PC-9 (cell line): ENCODE measurements at regions not wholly inside any gene's neighbourhood (a gene's known extent, or its start where the extent isn't known, plus 50 kb on each side); places are given as distances from the start of the nearest gene placed in this dataset.

ENCODE experiments used
- BruUV-seq: library from RNA; stranded (reverse); fragments of 400-500 nt; replicated peaks from 2 replicates; lab custom pipeline; 2021; lab: Mats Ljungman, UMichigan
- CTCF ChIA-PET: fragments of 300-600 bp; sonication (Branson Sonifier 250); formaldehyde crosslinking; loops from one replicate; lab custom pipeline; 2022; ENCODE audit warnings: antibody characterized with exemption; lab: Charles Lee
- POLR2A ChIA-PET: fragments of 300-600 bp; sonication (Branson Sonifier 250); formaldehyde crosslinking; loops from one replicate; lab custom pipeline; 2022; ENCODE audit warnings: antibody characterized with exemption; ENCODE audit not compliant: unreplicated experiment; lab: Charles Lee
- DNase-seq, 2 experiments: peaks; one replicate each; pipeline versions ENCODE4 v3.0.0 to v3.0.0-alpha.2; 2015 to 2022; ENCODE audit warnings: mixed read lengths in 1 of 2
- H2AFZ ChIP-seq: fragments of 200-600 bp; sonication (generic); 2 replicates; pipeline ENCODE4 v1.8.1; 2017; ENCODE audit warnings: antibody characterized with exemption
- H3F3A ChIP-seq: fragments of 200-600 bp; sonication (generic); 2 replicates; pipeline ENCODE4 v1.8.1; 2017; ENCODE audit warnings: antibody characterized with exemption, mild to moderate bottlenecking, low read depth; ENCODE audit not compliant: insufficient read depth
- H3K27ac ChIP-seq: fragments of 200-600 bp; sonication (generic); 2 replicates; pipeline ENCODE4 v1.6.1; 2016; ENCODE audit warnings: mixed run types
- H3K27me3 ChIP-seq: fragments of 200-600 bp; sonication (generic); 2 replicates; pipeline ENCODE4 v1.6.1; 2016; ENCODE audit warnings: low read depth, mixed run types; ENCODE audit not compliant: insufficient read depth
- H3K36me3 ChIP-seq: fragments of 200-600 bp; sonication (generic); 2 replicates; pipeline ENCODE4 v1.6.1; 2016; ENCODE audit warnings: low read depth, mixed run types
- H3K4me1 ChIP-seq: fragments of 200-600 bp; sonication (generic); replicated peaks from 2 replicates; pipeline ENCODE4 v1.6.1; 2016; ENCODE audit warnings: mixed run types; ENCODE audit not compliant: insufficient read depth
- H3K4me2 ChIP-seq: fragments of 200-600 bp; sonication (generic); 2 replicates; pipeline ENCODE4 v1.6.1; 2017; ENCODE audit warnings: mixed run types
- H3K4me3 ChIP-seq: fragments of 200-600 bp; sonication (generic); 2 replicates; pipeline ENCODE4 v1.6.1; 2016; ENCODE audit warnings: mixed run types
- H3K79me2 ChIP-seq: fragments of 200-600 bp; sonication (generic); 2 replicates; pipeline ENCODE4 v1.6.1; 2017; ENCODE audit warnings: low read depth, mixed run types
- H3K9me2 ChIP-seq: fragments of 200-600 bp; sonication (generic); 2 replicates; pipeline ENCODE4 v1.8.1; 2017; ENCODE audit warnings: mild to moderate bottlenecking; ENCODE audit not compliant: insufficient read depth
- H3K9me3 ChIP-seq: fragments of 200-600 bp; sonication (generic); 2 replicates; pipeline ENCODE4 v1.8.1; 2016; ENCODE audit warnings: low read depth; ENCODE audit not compliant: insufficient read depth
- H4K20me1 ChIP-seq: fragments of 200-600 bp; sonication (generic); 2 replicates; pipeline ENCODE4 v1.8.1; 2017; ENCODE audit not compliant: insufficient read depth
- EZH2 ChIP-seq: fragments of 200-600 bp; sonication (generic); IDR thresholded peaks from 2 replicates; pipeline ENCODE4 v1.8.0; 2017; ENCODE audit warnings: antibody characterized with exemption, low read depth
- intact Hi-C: fragments of 100-400 bp; cut with micrococcal nuclease; formaldehyde crosslinking; loops from one replicate; pipeline ENCODE4 v1.10.0; 2022; ENCODE audit not compliant: unreplicated experiment
- TF ChIP-seq, protein P1 (sequence below): fragments of 200-600 bp; sonication (generic); conservative IDR thresholded peaks from 2 replicates; pipeline ENCODE4 v1.6.1; 2017; ENCODE audit warnings: mixed run types, antibody characterized with exemption, mild to moderate bottlenecking, moderate library complexity

DNA sequence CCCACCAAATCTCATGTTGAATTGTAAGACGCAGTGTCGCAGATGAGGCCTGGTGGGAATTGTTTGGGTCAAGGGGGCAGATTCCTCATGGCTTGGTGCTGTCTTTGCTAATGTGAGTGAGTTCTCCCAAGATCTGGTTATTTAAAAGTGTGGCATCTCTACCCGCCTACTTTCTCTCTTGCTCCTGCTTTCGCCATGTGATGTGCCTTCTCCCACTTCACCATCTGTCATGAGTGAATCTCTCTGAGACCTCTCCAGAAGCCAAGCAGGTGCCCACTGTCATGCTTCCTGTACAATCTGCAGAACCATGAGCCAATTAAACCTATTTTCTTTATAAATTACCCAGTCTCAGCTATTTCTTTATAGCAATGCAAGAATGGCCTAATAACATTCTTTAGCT is 246.6 kb upstream of the CDH20 start:
- no peaks in the 10 kb centered on the region for H3K9me2 ChIP-seq
- intact Hi-C loops: no loop called here
- BruUV-seq: no TSS peak
- H3K79me2 ChIP-seq: no peaks in the 10 kb centered on the region
- no peaks in the 10 kb centered on the region for H3K36me3 ChIP-seq
- no peaks in the 10 kb centered on the region for H3K4me1 ChIP-seq
- TF ChIP-seq EZH2: no peak
- TF ChIP-seq, protein P1, sequence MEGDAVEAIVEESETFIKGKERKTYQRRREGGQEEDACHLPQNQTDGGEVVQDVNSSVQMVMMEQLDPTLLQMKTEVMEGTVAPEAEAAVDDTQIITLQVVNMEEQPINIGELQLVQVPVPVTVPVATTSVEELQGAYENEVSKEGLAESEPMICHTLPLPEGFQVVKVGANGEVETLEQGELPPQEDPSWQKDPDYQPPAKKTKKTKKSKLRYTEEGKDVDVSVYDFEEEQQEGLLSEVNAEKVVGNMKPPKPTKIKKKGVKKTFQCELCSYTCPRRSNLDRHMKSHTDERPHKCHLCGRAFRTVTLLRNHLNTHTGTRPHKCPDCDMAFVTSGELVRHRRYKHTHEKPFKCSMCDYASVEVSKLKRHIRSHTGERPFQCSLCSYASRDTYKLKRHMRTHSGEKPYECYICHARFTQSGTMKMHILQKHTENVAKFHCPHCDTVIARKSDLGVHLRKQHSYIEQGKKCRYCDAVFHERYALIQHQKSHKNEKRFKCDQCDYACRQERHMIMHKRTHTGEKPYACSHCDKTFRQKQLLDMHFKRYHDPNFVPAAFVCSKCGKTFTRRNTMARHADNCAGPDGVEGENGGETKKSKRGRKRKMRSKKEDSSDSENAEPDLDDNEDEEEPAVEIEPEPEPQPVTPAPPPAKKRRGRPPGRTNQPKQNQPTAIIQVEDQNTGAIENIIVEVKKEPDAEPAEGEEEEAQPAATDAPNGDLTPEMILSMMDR: no peak
- no peak for DNase-seq
- H3K27ac ChIP-seq: no peak overlapping the region
- H2AFZ ChIP-seq: no peak overlapping the region
- H3K27me3 ChIP-seq: no peaks in the 10 kb centered on the region
- no peak overlapping the region for H3K4me3 ChIP-seq
- H3F3A ChIP-seq: no peaks in the 10 kb centered on the region
- no peaks in the 10 kb centered on the region for H4K20me1 ChIP-seq
- no peaks in the 10 kb centered on the region for H3K9me3 ChIP-seq
- CTCF ChIA-PET: no interaction called here
- POLR2A ChIA-PET: no interaction called here
- H3K4me2 ChIP-seq: no peak overlapping the region

DNA sequence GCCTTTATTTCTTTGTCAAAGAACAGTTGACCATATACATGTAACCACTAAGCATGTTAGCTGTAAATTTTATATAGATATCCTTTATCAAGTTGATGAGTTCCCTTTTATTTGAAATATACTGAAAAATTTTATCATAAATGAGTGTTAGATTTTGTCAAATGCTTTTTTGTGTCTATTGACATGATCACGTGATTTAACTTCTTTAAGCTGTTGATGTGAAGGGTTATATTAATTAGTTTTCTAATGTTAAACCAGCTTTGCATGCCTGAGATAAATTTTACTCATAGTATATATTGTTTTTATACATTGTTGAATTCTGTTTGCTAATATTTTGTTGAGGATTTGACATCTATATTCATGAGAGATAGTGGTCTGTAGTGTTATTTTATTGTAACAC is 241.9 kb upstream of the CDH20 start:
- no peak overlapping the region for H2AFZ ChIP-seq
- no peaks in the 10 kb centered on the region for H3K4me1 ChIP-seq
- no peak overlapping the region for H3K4me3 ChIP-seq
- no peak overlapping the region for H3K4me2 ChIP-seq
- BruUV-seq: no TSS peak
- no peaks in the 10 kb centered on the region for H3K79me2 ChIP-seq
- DNase-seq: no peak
- H3K27ac ChIP-seq: no peak overlapping the region
- ChIA-PET POLR2A (no interaction called here), CTCF (no interaction called here)
- intact Hi-C loops: no loop called here
- no peaks in the 10 kb centered on the region for H4K20me1 ChIP-seq
- no peaks in the 10 kb centered on the region for H3K36me3 ChIP-seq
- no peaks in the 10 kb centered on the region for H3F3A ChIP-seq
- no peaks in the 10 kb centered on the region for H3K9me3 ChIP-seq
- H3K9me2 ChIP-seq: no peaks in the 10 kb centered on the region
- TF ChIP-seq EZH2: no peak
- TF ChIP-seq, protein P1: no peak
- H3K27me3 ChIP-seq: no peaks in the 10 kb centered on the region

DNA sequence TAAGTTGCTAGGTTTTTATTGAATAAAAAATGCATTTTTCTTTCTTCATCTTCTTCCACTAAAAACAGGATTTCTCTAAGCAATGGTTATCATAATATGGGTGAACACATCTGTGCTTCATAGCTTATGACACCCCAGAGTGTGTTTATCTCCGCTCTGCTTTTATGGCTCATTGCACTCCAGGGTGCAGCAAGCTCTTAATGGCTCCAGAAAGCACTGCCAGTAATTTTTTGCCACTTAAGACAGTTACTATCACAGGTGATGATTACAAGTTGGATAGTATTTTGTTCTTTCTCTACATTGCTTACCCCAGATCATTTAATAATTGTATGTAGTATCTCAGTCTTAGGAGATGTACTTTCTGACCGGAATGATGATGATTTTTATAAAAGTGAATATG is 239.3 kb upstream of the CDH20 start:
- CTCF ChIA-PET: no interaction called here
- TF ChIP-seq, protein P1: no peak
- no peak for TF ChIP-seq EZH2

More for the DNA sequence above, 239.3 kb upstream of the CDH20 start:
- Histone ChIP-seq H4K20me1 (no peaks in the 10 kb centered on the region), H3F3A (no peaks in the 10 kb centered on the region), H3K9me3 (no peaks in the 10 kb centered on the region), H3K79me2 (no peaks in the 10 kb centered on the region), H3K4me3 (no peak overlapping the region), H3K27ac (no peak overlapping the region), H3K27me3 (no peaks in the 10 kb centered on the region), H3K9me2 (no peaks in the 10 kb centered on the region), H3K36me3 (no peaks in the 10 kb centered on the region), H3K4me2 (no peak overlapping the region), H2AFZ (no peak overlapping the region), H3K4me1 (no peaks in the 10 kb centered on the region)
- intact Hi-C loops: no loop called here
- DNase-seq: no peak
- POLR2A ChIA-PET: no interaction called here
- BruUV-seq: no TSS peak
